HG02571 (cell line): ENCODE measurements at regions not wholly inside any gene's neighbourhood (a gene's known extent, or its start where the extent isn't known, plus 50 kb on each side); places are given as distances from the start of the nearest gene placed in this dataset.

Experiments used
- ATAC-seq: cut with Tn5 transposase; IDR thresholded peaks from one replicate; pipeline ENCODE4 v1.9.1; 2021; ENCODE audit warnings: mild to moderate bottlenecking, moderate library complexity; ENCODE audit not compliant: unreplicated experiment

- ATAC-seq: no peak
Observed at GRCh38 chr4:147398556-147398955, 82.3 kb upstream of the EDNRA start.

- ATAC-seq: no peak
Observed at GRCh38 chr4:147400721-147401120, 80.2 kb upstream of the EDNRA start.

GRCh38 chr4:147401221-147401620 lies 79.7 kb upstream of the EDNRA start:
- ATAC-seq: no peak

- ATAC-seq: no peak
Observed at GRCh38 chr4:147407261-147408045, 73.4 kb upstream of the EDNRA start.

- no peak for ATAC-seq
Observed at GRCh38 chr4:147408189-147408588, 72.7 kb upstream of the EDNRA start.

- no peak for ATAC-seq
Observed at GRCh38 chr4:147409350-147409749, 71.5 kb upstream of the EDNRA start.

GRCh38 chr4:147418226-147418625 lies 62.7 kb upstream of the EDNRA start:
- ATAC-seq: no peak

- ATAC-seq: no peak
Observed at GRCh38 chr4:147421456-147421855, 59.4 kb upstream of the EDNRA start.

GRCh38 chr4:147423229-147423628 lies 57.7 kb upstream of the EDNRA start:
- no peak for ATAC-seq

GRCh38 chr4:147425019-147425418 lies 55.9 kb upstream of the EDNRA start:
- no peak for ATAC-seq

GRCh38 chr4:147428583-147428982 lies 52.3 kb upstream of the EDNRA start:
- no peak for ATAC-seq

- no peak for ATAC-seq
Observed at GRCh38 chr4:147430111-147430510, 50.8 kb upstream of the EDNRA start.
